KMS-11 (cell line): ENCODE measurements at regions not wholly inside any gene's neighbourhood (a gene's known extent, or its start where the extent isn't known, plus 50 kb on each side); places are given as distances from the start of the nearest gene placed in this dataset.
"Not testable (repeated sequence)": the region's sequence is repeated elsewhere in the genome, so short reads cannot be mapped to it uniquely, and the experiment has no call there.

Experiments used
- H2AFZ ChIP-seq: fragments of 200-600 bp; sonication (generic); 2 replicates; pipeline ENCODE4 v1.6.1; 2016; ENCODE audit warnings: antibody characterized with exemption, mixed run types, low read depth
- H3K27ac ChIP-seq: fragments of 200-600 bp; sonication (generic); 2 replicates; pipeline ENCODE4 v1.6.1; 2016; ENCODE audit warnings: mild to moderate bottlenecking, mixed run types
- H3K27me3 ChIP-seq: fragments of 200-600 bp; sonication (generic); 2 replicates; pipeline ENCODE4 v1.6.1; 2017; ENCODE audit warnings: mild to moderate bottlenecking, low read depth, mixed run types, moderate library complexity; ENCODE audit not compliant: insufficient read depth
- H3K36me3 ChIP-seq: fragments of 200-600 bp; sonication (generic); 2 replicates; pipeline ENCODE4 v1.6.1; 2017; ENCODE audit warnings: mild to moderate bottlenecking, mixed run types; ENCODE audit not compliant: insufficient read depth
- H3K4me1 ChIP-seq: fragments of 200-600 bp; sonication (generic); 2 replicates; pipeline ENCODE4 v1.6.1; 2016; ENCODE audit warnings: mild to moderate bottlenecking, low read depth, mixed run types; ENCODE audit not compliant: poor library complexity, severe bottlenecking
- H3K4me2 ChIP-seq: fragments of 200-600 bp; sonication (generic); 2 replicates; pipeline ENCODE4 v1.7.0; 2016; ENCODE audit warnings: mild to moderate bottlenecking, mixed run types
- H3K4me3 ChIP-seq: fragments of 200-600 bp; sonication (generic); IDR thresholded peaks from 2 replicates; pipeline ENCODE4 v1.6.1; 2017; ENCODE audit warnings: low read depth, low read length, mixed read lengths; ENCODE audit not compliant: insufficient read depth
- H3K79me2 ChIP-seq: fragments of 200-600 bp; sonication (generic); 2 replicates; pipeline ENCODE4 v1.6.1; 2016; ENCODE audit warnings: low read depth, mixed run types; ENCODE audit not compliant: insufficient read depth
- H3K9ac ChIP-seq: fragments of 200-600 bp; sonication (generic); 2 replicates; pipeline ENCODE4 v1.6.1; 2016; ENCODE audit warnings: mild to moderate bottlenecking, mixed run types
- H4K20me1 ChIP-seq: fragments of 200-600 bp; sonication (generic); 2 replicates; pipeline ENCODE4 v1.6.1; 2016; ENCODE audit warnings: mild to moderate bottlenecking, mixed run types; ENCODE audit not compliant: insufficient read depth
- CTCF ChIP-seq: fragments of 200-600 bp; sonication (generic); conservative IDR thresholded peaks from 2 replicates; pipeline ENCODE4 v1.6.1; 2017; ENCODE audit warnings: low read depth, mild to moderate bottlenecking, antibody characterized with exemption, low read length, moderate library complexity, mixed read lengths

GRCh38 chr11:23797624-23798419 is 699.0 kb upstream of the LUZP2 start:
- H2AFZ ChIP-seq: no peak overlapping the region
- no peaks in the 10 kb centered on the region for H3K36me3 ChIP-seq
- no peaks in the 10 kb centered on the region for H3K79me2 ChIP-seq
- no peak overlapping the region for H3K9ac ChIP-seq
- TF ChIP-seq CTCF: no peak
- H3K4me3 ChIP-seq: no peak overlapping the region
- H4K20me1 ChIP-seq: no peaks in the 10 kb centered on the region
- no peak overlapping the region for H3K27ac ChIP-seq
- H3K4me2 ChIP-seq: no peak overlapping the region
- no peaks in the 10 kb centered on the region for H3K27me3 ChIP-seq
- no peaks in the 10 kb centered on the region for H3K4me1 ChIP-seq

GRCh38 chr11:23834306-23834705 is 662.5 kb upstream of the LUZP2 start:
- H3K9ac ChIP-seq, H3K79me2 ChIP-seq, H4K20me1 ChIP-seq, H3K4me1 ChIP-seq, H2AFZ ChIP-seq, H3K27ac ChIP-seq, H3K27me3 ChIP-seq, H3K4me2 ChIP-seq, H3K4me3 ChIP-seq, H3K36me3 ChIP-seq: not testable (repeated sequence)

- TF ChIP-seq CTCF: no peak
- Histone ChIP-seq H3K27me3 (no peaks in the 10 kb centered on the region), H3K4me2 (no peak overlapping the region)
Measured at GRCh38 chr11:23836981-23837380, 659.9 kb upstream of the LUZP2 start.

GRCh38 chr11:23840872-23841271 is 656.0 kb upstream of the LUZP2 start:
- Histone ChIP-seq H4K20me1 (no peaks in the 10 kb centered on the region), H3K4me1 (no peaks in the 10 kb centered on the region), H2AFZ (no peak overlapping the region), H3K4me3 (no peak overlapping the region), H3K27ac (no peak overlapping the region), H3K36me3 (no peaks in the 10 kb centered on the region), H3K9ac (no peak overlapping the region), H3K4me2 (no peak overlapping the region), H3K79me2 (no peaks in the 10 kb centered on the region), H3K27me3 (no peaks in the 10 kb centered on the region)
- no peak for TF ChIP-seq CTCF

More at GRCh38 chr11:23836981-23837380, 659.9 kb upstream of the LUZP2 start:
- Histone ChIP-seq H2AFZ (no peak overlapping the region), H3K79me2 (no peaks in the 10 kb centered on the region), H3K36me3 (no peaks in the 10 kb centered on the region), H3K27ac (no peak overlapping the region), H3K9ac (no peak overlapping the region), H4K20me1 (no peaks in the 10 kb centered on the region), H3K4me3 (no peak overlapping the region), H3K4me1 (no peaks in the 10 kb centered on the region)

- no peaks in the 10 kb centered on the region for H3K79me2 ChIP-seq
- no peaks in the 10 kb centered on the region for H3K27me3 ChIP-seq
- H2AFZ ChIP-seq: no peak overlapping the region
- no peak overlapping the region for H3K4me2 ChIP-seq
- H3K4me1 ChIP-seq: no peaks in the 10 kb centered on the region
- no peaks in the 10 kb centered on the region for H3K36me3 ChIP-seq
- H3K4me3 ChIP-seq: no peak overlapping the region
- no peaks in the 10 kb centered on the region for H4K20me1 ChIP-seq
- H3K9ac ChIP-seq: no peak overlapping the region
- no peak for TF ChIP-seq CTCF
- H3K27ac ChIP-seq: no peak overlapping the region
Measured at GRCh38 chr11:23846902-23847422, 649.9 kb upstream of the LUZP2 start.
